ENCODE measurements at regions not wholly inside any gene's neighbourhood (a gene's known extent, or its start where the extent isn't known, plus 50 kb on each side); places are given as distances from the start of the nearest gene placed in this dataset.
A peak's percentile ranks its signal among the peaks of the same experiment; 100 is the strongest.

- DNase-seq (ENCODE audit: low read depth, low spot score) (no peak), FAIRE-seq (no peak), ATAC-seq (peak; percentile 74)
- Histone ChIP-seq H2AFZ (ENCODE audit: control insufficient read depth, low read depth, low read length) (no peak overlapping the region), H4K20me1 (ENCODE audit: control insufficient read depth, insufficient read depth) (no peaks in the 10 kb centered on the region), H3K27ac (ENCODE audit: control insufficient read depth, insufficient read depth) (no peak overlapping the region), H3K9ac (ENCODE audit: control insufficient read depth, insufficient read depth, low read length) (no peak overlapping the region), H3K27me3 (replicated peaks in 1 of 2; ENCODE audit: control insufficient read depth in 2 of 2, insufficient read depth in 2 of 2, low read length in 1 of 2) (no peaks in the 10 kb centered on the region), H3K9me3 (replicated peaks; ENCODE audit: control insufficient read depth, insufficient read depth, low read length) (no peaks in the 10 kb centered on the region), H3K4me1 (ENCODE audit: control insufficient read depth, insufficient read depth, low read length) (no peaks in the 10 kb centered on the region), H3K79me2 (ENCODE audit: control insufficient read depth, insufficient read depth, low read length) (no peaks in the 10 kb centered on the region), H3K4me2 (ENCODE audit: control insufficient read depth, insufficient read depth) (no peak overlapping the region), H3K36me3 (ENCODE audit: control insufficient read depth in 2 of 2, insufficient read depth in 2 of 2, low read length in 1 of 2) (no peaks in the 10 kb centered on the region), H3K4me3 (no peak overlapping the region)
- POLR2A ChIA-PET: no interaction called here
- 4% methylated on average over 9 of the region's 9 CpGs for WGBS (ENCODE audit: insufficient coverage, insufficient replicate concordance, low lambda C conversion rate, missing lambda C conversion rate)
- SMC1A ChIA-PET (ENCODE audit: uncharacterized antibody, unreplicated experiment): interaction anchor here (1.1 kb wide), 1 partner anchor 12 kb away, joined by 3 read pairs; no protein-coding TSS in a partner anchor
- BruUV-seq (replicated peaks): no TSS peak
- TF ChIP-seq PAX5 (IDR thresholded peaks at IDR 0.05; ENCODE audit: borderline replicate concordance, low read depth, low read length): peak; percentile 89
- TF ChIP-seq POLR2AphosphoS5 (IDR thresholded peaks at IDR 0.05; ENCODE audit: low read length): no peak
- RAD21 ChIA-PET (ENCODE audit: unreplicated experiment): no interaction called here
- intact Hi-C loops (cut with micrococcal nuclease; ENCODE audit: unreplicated experiment) (no loop called here), in situ Hi-C loops (cut with MboI) (no loop called here)
- CTCF ChIA-PET: no interaction called here
Measured at GRCh38 chr13:68666774-68667397, 1436.8 kb upstream of the PCDH9 start.

- Histone ChIP-seq H3K9me3 (replicated peaks; ENCODE audit: control insufficient read depth, insufficient read depth, low read length) (no peaks in the 10 kb centered on the region), H3K9ac (ENCODE audit: control insufficient read depth, insufficient read depth, low read length) (no peak overlapping the region), H3K4me1 (ENCODE audit: control insufficient read depth, insufficient read depth, low read length) (no peaks in the 10 kb centered on the region), H3K79me2 (ENCODE audit: control insufficient read depth, insufficient read depth, low read length) (no peaks in the 10 kb centered on the region), H3K36me3 (ENCODE audit: control insufficient read depth in 2 of 2, insufficient read depth in 2 of 2, low read length in 1 of 2) (no peaks in the 10 kb centered on the region), H4K20me1 (ENCODE audit: control insufficient read depth, insufficient read depth) (no peaks in the 10 kb centered on the region), H3K4me2 (ENCODE audit: control insufficient read depth, insufficient read depth) (no peak overlapping the region), H3K27me3 (replicated peaks in 1 of 2; ENCODE audit: control insufficient read depth in 2 of 2, insufficient read depth in 2 of 2, low read length in 1 of 2) (no peaks in the 10 kb centered on the region), H2AFZ (ENCODE audit: control insufficient read depth, low read depth, low read length) (no peak overlapping the region), H3K27ac (ENCODE audit: control insufficient read depth, insufficient read depth) (no peak overlapping the region), H3K4me3 (no peak overlapping the region)
- ChIA-PET RAD21 (ENCODE audit: unreplicated experiment) (no interaction called here), SMC1A (ENCODE audit: uncharacterized antibody, unreplicated experiment) (no interaction called here), POLR2A (no interaction called here), CTCF (no interaction called here)
- BruUV-seq (replicated peaks): no TSS peak
- FAIRE-seq: no peak
- TF ChIP-seq SUZ12 (IDR thresholded peaks at IDR 0.05; ENCODE audit: unreplicated experiment) (no peak), NR2C2 (IDR thresholded peaks at IDR 0.05; ENCODE audit: borderline replicate concordance, control insufficient read depth, insufficient read length, low read depth) (no peak), NRF1 (conservative IDR thresholded peaks at IDR 0.05; ENCODE audit: low read depth, low read length) (no peak), KAT2A (conservative IDR thresholded peaks at IDR 0.05; ENCODE audit: control insufficient read depth, low read depth, low read length) (no peak), TCF3 (IDR thresholded peaks at IDR 0.05; ENCODE audit: borderline replicate concordance, insufficient read depth, low read depth, low read length) (no peak), SMAD5 (IDR thresholded peaks at IDR 0.05; ENCODE audit: low read depth) (no peak), PML (IDR thresholded peaks at IDR 0.05; ENCODE audit: low read length) (no peak), CREM (IDR thresholded peaks at IDR 0.05; ENCODE audit: low read depth) (no peak), HCFC1 (IDR thresholded peaks at IDR 0.05; ENCODE audit: low read length) (no peak), CBX3 (IDR thresholded peaks at IDR 0.05; ENCODE audit: borderline replicate concordance, low read depth) (no peak), MXI1 (IDR thresholded peaks at IDR 0.05; ENCODE audit: low read depth, low read length) (no peak), MEF2A (IDR thresholded peaks at IDR 0.05; ENCODE audit: insufficient read depth, low read depth, low read length) (no peak), KLF5 (IDR thresholded peaks at IDR 0.05; ENCODE audit: partially characterized antibody) (no peak), SPI1 (IDR thresholded peaks at IDR 0.05; ENCODE audit: borderline replicate concordance, insufficient read depth, low read depth, low read length) (no peak), ZBED1 (IDR thresholded peaks at IDR 0.05; ENCODE audit: borderline replicate concordance) (no peak), NR2F1 (conservative IDR thresholded peaks at IDR 0.05) (no peak), DPF2 (IDR thresholded peaks at IDR 0.05) (no peak)
- in situ Hi-C loops (cut with MboI): no loop called here
- intact Hi-C loops (cut with micrococcal nuclease; ENCODE audit: unreplicated experiment): no loop called here
- DNase-seq (ENCODE audit: low read depth, low spot score): no peak
- no peak for ATAC-seq
Measured at GRCh38 chr13:68645814-68646213, 1415.7 kb upstream of the PCDH9 start.
